Activated CD8-positive, alpha-beta memory T cell treated with anti-CD3 and anti-CD28 coated beads for 24 hours (primary cell): ENCODE measurements at regions not wholly inside any gene's neighbourhood (a gene's known extent, or its start where the extent isn't known, plus 50 kb on each side); places are given as distances from the start of the nearest gene placed in this dataset.
"Not testable (repeated sequence)": the region's sequence is repeated elsewhere in the genome, so short reads cannot be mapped to it uniquely, and the experiment has no call there.

Source experiments
- DNase-seq: peaks from one replicate; pipeline ENCODE4 v3.0.0-alpha.2; 2020

GRCh38 chr10:45122180-45122860, 121.6 kb downstream of the ZNF22 start:
- DNase-seq, result not testable (repeated sequence)

GRCh38 chr10:45135443-45136198, 134.9 kb downstream of the ZNF22 start:
- DNase-seq, result no peak

GRCh38 chr10:45136256-45136655, 135.5 kb downstream of the ZNF22 start:
- no peak for DNase-seq

GRCh38 chr10:45144326-45145070, 143.8 kb downstream of the ZNF22 start:
- DNase-seq, result no peak

- not testable (repeated sequence) for DNase-seq
These were observed 144.4 kb downstream of the ZNF22 start for GRCh38 chr10:45145143-45145542.

GRCh38 chr10:45147000-45147399, 146.3 kb downstream of the ZNF22 start:
- no peak for DNase-seq

- no peak for DNase-seq
These were observed 150.3 kb downstream of the ZNF22 start for GRCh38 chr10:45150997-45151396.

GRCh38 chr10:45151467-45152214, 150.9 kb downstream of the ZNF22 start:
- no peak for DNase-seq

- DNase-seq, result no peak
These were observed 152.0 kb downstream of the ZNF22 start for GRCh38 chr10:45152726-45153125.

- DNase-seq, result no peak
These were observed 153.8 kb downstream of the ZNF22 start for GRCh38 chr10:45154502-45154901.

GRCh38 chr10:45155784-45156183, 155.1 kb downstream of the ZNF22 start:
- DNase-seq, result no peak

- no peak for DNase-seq
These were observed 155.1 kb downstream of the OR13A1 start for GRCh38 chr10:45160271-45160670.

GRCh38 chr10:45163315-45163975, 152.0 kb downstream of the OR13A1 start:
- no peak for DNase-seq

- DNase-seq, result not testable (repeated sequence)
These were observed 139.8 kb downstream of the OR13A1 start for GRCh38 chr10:45175520-45176118.

- DNase-seq, result no peak
These were observed 135.7 kb downstream of the OR13A1 start for GRCh38 chr10:45179691-45180090.

GRCh38 chr10:45180507-45180906, 134.9 kb downstream of the OR13A1 start:
- DNase-seq, result no peak

- no peak for DNase-seq
These were observed 134.2 kb downstream of the OR13A1 start for GRCh38 chr10:45180946-45181875.

GRCh38 chr10:45183174-45183573, 132.2 kb downstream of the OR13A1 start:
- no peak for DNase-seq

- DNase-seq, result no peak
These were observed 117.5 kb downstream of the OR13A1 start for GRCh38 chr10:45197816-45198485.
